K562 (cell line): ENCODE measurements at regions not wholly inside any gene's neighbourhood (a gene's known extent, or its start where the extent isn't known, plus 50 kb on each side); places are given as distances from the start of the nearest gene placed in this dataset.

Source experiments
- CBX8 ChIP-seq: fragments of 200-600 bp; sonication (generic); IDR thresholded peaks from 2 replicates; pipeline ENCODE4 v1.6.1; 2012; ENCODE audit warnings: borderline replicate concordance, mixed run types, low read depth, mild to moderate bottlenecking, moderate library complexity, mixed read lengths, low read length, control low read depth, inconsistent platforms; ENCODE audit not compliant: poor library complexity, severe bottlenecking; ENCODE audit errors: extremely low read depth
- CTCF ChIP-seq, 3 experiments: IDR thresholded peaks in 2 of 3; conservative IDR thresholded peaks in 1 of 3; 2 replicates each; pipeline ENCODE4 v1.5.1; 2011 to 2012; ENCODE audit warnings: low read length in 3 of 3, mild to moderate bottlenecking in 3 of 3, control low read depth in 2 of 3, improper control_type of control experiment in 1 of 3, inconsistent platforms in 1 of 3, low read depth in 1 of 3, mixed read lengths in 1 of 3, moderate library complexity in 1 of 3; ENCODE audit not compliant: insufficient read depth in 2 of 3
- EGR1 ChIP-seq: fragments of 450-650 bp; conservative IDR thresholded peaks from 2 replicates; pipeline ENCODE4 v1.6.1; 2017; ENCODE audit warnings: mild to moderate bottlenecking
- FOXJ2 ChIP-seq: fragments of 200-800 bp; sonication (Bioruptor generic); IDR thresholded peaks from 2 replicates; pipeline ENCODE4 v1.6.1; 2016; ENCODE audit warnings: missing genetic modification characterization, missing compliant biosample characterization
- LARP7 ChIP-seq: fragments of 450-650 bp; IDR thresholded peaks from 2 replicates; pipeline ENCODE4 v1.6.1; 2016
- NEUROD1 ChIP-seq: fragments of 150-350 bp; IDR thresholded peaks from 2 replicates; pipeline ENCODE4 v1.6.1; 2014; ENCODE audit warnings: borderline replicate concordance, low read length, low read depth; ENCODE audit not compliant: partially characterized antibody
- PREB ChIP-seq: sonication (generic); formaldehyde crosslinking; IDR thresholded peaks from 2 replicates; pipeline ENCODE4 v1.8.1; 2023; ENCODE audit warnings: mild to moderate bottlenecking, missing genetic modification reagents
- ZNF232 ChIP-seq: sonication (generic); formaldehyde crosslinking; IDR thresholded peaks from 2 replicates; pipeline ENCODE4 v1.8.0; 2022; ENCODE audit warnings: mild to moderate bottlenecking, missing genetic modification reagents
- ZNF3 ChIP-seq: fragments of 250-450 bp; sonication (Bioruptor Pico); IDR thresholded peaks from 2 replicates; pipeline ENCODE4 v1.5.0; 2021; ENCODE audit warnings: mild to moderate bottlenecking, moderate library complexity
- TF ChIP-seq, protein P1 (sequence below): sonication (generic); formaldehyde crosslinking; IDR thresholded peaks from 2 replicates; pipeline ENCODE4 v1.9.0; 2022; ENCODE audit warnings: mild to moderate bottlenecking, missing genetic modification reagents
- TF ChIP-seq, protein P2 (sequence below): sonication (generic); formaldehyde crosslinking; IDR thresholded peaks from 2 replicates; pipeline ENCODE4 v1.8.0; 2022; ENCODE audit warnings: mild to moderate bottlenecking, missing genetic modification reagents

GRCh38 chrX:40988100-40988499, 97.1 kb upstream of the USP9X start:
- TF ChIP-seq EGR1 (no peak), CBX8 (no peak), NEUROD1 (no peak), ZNF232 (no peak), PREB (no peak), LARP7 (no peak), FOXJ2 (no peak), CTCF (IDR thresholded peaks at IDR 0.05 in 2 of 3, conservative IDR thresholded peaks at IDR 0.05 in 1 of 3; ENCODE audit: insufficient read depth in 2 of 3, low read depth in 1 of 3, low read length in 3 of 3) (no peak), ZNF3 (CRISPR knock-in tag) (no peak)
- TF ChIP-seq, protein P1, sequence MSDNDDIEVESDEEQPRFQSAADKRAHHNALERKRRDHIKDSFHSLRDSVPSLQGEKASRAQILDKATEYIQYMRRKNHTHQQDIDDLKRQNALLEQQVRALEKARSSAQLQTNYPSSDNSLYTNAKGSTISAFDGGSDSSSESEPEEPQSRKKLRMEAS (CRISPR knock-in tag): no peak
- TF ChIP-seq, protein P2, sequence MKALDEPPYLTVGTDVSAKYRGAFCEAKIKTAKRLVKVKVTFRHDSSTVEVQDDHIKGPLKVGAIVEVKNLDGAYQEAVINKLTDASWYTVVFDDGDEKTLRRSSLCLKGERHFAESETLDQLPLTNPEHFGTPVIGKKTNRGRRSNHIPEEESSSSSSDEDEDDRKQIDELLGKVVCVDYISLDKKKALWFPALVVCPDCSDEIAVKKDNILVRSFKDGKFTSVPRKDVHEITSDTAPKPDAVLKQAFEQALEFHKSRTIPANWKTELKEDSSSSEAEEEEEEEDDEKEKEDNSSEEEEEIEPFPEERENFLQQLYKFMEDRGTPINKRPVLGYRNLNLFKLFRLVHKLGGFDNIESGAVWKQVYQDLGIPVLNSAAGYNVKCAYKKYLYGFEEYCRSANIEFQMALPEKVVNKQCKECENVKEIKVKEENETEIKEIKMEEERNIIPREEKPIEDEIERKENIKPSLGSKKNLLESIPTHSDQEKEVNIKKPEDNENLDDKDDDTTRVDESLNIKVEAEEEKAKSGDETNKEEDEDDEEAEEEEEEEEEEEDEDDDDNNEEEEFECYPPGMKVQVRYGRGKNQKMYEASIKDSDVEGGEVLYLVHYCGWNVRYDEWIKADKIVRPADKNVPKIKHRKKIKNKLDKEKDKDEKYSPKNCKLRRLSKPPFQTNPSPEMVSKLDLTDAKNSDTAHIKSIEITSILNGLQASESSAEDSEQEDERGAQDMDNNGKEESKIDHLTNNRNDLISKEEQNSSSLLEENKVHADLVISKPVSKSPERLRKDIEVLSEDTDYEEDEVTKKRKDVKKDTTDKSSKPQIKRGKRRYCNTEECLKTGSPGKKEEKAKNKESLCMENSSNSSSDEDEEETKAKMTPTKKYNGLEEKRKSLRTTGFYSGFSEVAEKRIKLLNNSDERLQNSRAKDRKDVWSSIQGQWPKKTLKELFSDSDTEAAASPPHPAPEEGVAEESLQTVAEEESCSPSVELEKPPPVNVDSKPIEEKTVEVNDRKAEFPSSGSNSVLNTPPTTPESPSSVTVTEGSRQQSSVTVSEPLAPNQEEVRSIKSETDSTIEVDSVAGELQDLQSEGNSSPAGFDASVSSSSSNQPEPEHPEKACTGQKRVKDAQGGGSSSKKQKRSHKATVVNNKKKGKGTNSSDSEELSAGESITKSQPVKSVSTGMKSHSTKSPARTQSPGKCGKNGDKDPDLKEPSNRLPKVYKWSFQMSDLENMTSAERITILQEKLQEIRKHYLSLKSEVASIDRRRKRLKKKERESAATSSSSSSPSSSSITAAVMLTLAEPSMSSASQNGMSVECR (CRISPR knock-in tag): no peak
